ENCODE measurements at regions not wholly inside any gene's neighbourhood (a gene's known extent, or its start where the extent isn't known, plus 50 kb on each side); places are given as distances from the start of the nearest gene placed in this dataset.
A peak's percentile ranks its signal among the peaks of the same experiment; 100 is the strongest.

DNA sequence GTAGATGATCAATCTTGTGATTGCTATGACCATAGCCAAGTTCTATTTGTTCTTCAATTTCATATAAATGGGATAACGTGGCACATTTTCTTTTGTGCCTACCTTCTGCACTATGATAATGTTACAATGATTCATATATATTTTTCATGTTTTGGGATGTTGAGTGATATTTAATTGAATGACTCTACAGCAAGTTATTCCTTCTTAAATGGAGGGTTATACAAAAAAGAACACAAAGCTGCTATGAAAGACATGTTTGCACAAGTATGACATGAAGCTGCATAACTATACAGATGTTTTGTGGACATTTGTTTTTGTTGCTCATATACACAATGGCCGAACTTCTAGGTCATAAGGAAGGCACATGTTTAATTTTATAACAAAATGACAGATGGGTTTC is 356.2 kb downstream of the CBLN2 start:
- no peak for DNase-seq (ENCODE audit: low read depth)

DNA sequence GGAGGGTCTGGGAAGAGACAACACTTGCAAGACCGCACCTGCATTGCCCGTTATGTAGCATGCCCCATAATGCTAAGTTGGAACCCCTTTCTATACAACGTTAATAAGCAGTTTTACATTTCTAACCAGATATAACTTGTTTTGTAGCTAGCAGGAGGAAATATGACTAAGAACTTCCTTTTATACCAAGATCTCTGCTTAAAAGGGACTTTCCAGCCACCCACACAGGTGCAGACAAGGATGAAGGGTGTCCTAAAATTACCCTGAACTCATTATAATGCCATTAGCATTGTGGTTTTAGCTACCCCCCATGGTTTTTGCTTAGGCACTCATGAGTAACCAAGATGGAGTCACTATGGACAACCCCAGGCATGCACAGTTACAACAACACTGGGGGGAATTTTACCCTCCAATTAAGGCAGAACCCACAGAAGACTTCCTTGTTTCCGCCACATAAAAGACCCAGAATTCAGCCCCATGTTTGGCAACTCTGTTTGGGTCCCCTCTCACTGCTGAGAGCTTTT is 362.8 kb downstream of the CBLN2 start:
- no peak for DNase-seq (ENCODE audit: low read depth)

DNA sequence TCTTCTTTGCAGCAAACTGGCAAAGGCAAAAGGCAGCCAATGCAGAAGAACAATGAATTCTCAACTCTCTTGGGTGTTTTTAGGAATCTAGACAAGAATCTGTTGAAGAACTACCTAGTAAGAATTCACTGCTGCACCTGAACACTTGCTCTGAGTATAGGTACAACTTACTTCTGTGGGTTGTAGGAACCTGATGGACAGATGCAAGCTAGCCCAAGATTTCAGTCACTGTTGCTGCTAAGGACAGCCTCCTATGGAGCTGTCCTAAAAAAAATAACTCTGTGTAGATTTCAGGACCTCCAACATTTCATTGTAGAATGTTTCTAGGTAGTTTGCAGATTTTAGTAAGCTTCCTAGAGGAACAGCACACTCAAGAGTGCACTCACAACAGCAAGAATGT is 363.5 kb downstream of the CBLN2 start:
- DNase-seq (ENCODE audit: low read depth), result no peak

DNA sequence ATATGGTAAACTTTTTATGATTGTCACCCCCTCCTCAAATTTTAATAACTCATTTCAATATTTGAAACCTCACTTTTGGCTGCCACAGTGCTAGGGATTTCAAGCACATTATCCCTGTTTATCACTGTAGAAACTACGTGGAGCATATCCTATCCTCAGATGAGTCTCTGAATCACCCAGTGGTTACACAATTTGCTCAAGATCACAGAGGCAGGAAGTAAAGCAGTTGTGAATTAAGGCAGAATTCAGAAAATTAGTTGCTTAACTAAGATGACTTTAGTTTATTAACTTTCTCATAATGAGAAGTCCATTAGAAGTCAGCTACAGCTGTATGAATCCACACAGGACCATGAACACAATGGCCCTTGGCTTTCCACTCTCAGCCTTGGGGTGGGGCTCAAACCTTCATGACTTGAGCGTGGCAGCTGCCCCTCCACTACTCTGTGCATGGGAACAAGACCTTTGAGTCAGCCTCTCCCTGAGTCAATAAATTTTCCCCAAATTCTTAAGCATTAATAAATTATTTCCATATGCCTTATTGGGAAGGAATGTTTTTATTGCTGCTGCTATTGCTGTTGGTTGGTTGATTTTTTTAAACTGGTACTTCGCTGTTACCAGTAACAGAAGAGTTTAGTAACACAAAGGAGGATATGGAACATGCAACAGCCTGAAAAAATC is 369.0 kb downstream of the CBLN2 start:
- DNase-seq (ENCODE audit: low read depth), result peak; percentile 45

DNA sequence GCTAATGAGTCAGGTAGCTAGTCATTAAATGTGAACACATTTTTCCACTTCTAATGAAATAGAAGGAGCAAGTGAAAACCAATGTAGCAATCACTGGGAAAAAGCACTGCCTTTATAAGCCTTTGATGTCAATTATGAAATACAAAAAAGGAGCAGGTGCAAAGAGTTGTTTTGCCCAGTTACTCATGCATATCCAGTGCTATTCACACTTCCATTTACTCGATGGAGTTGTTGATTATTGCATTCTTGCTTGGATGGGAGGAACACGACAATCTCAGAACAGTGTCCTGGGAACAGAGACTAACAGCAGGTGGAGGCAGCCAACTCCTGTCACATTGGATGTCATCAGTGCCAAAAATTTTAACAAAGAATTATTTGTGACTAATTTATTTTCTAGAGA is 372.5 kb downstream of the CBLN2 start:
- DNase-seq (ENCODE audit: low read depth), result no peak

DNA sequence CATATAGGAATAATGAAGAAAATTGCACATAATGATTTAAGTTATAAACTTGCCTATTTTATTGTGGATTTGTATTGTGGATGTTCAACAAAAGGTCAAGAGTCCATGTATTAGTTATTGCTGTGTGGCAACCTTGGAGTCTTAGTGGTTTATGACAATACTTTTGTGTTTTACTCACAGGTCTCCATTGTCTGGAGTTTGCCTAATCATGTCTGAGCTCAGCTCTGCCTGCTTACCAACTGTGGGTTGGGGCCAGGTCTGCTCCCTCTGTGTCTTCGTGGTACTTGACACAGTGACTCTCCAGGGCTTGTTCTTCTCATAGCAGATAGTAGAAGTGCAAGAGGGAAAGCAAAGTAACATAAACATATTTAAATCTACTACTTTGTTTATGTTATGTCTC is 382.5 kb downstream of the CBLN2 start:
- DNase-seq (ENCODE audit: low read depth), result peak; percentile 38

DNA sequence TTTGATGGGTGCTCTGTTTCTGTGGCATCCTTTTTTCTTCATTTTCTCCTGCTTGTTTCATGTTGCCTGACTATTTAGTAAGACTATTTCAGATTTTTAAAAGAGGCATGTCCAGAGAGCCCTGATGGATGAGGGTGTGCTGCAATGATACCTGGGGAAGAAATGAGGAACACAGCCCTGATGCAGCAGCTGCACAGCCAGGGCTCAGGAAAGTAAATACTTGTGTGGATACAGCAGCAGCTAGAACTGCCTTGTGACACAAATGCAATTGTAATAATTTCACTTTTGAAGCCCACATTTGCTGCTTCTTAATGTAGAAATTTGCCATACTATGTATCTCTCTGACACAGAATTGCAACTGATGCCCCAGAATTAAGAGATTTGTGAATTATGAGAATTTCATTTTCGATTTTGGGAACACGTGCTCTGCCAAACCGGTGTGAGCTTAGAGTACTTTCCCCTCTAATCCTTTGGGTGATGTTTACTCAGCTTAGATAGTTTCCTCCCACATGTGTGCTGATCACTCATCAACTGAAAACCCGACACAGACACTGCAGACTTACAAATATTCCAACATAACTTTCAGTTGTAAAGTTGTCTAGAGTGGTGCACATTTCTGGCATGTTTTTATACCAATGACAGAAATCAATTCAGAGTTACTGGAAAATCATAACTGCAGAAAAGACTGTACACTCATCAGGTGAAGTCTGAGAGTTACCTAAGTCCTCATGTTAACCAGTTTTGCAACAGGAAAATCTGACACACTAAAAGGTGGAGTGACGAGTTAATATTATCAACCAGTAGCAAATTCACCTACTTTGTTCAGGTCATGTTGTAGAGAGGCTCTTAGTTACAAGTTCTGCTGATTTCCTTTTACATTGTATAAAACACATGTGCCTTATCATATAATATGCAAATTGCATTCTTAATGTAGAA is 383.4 kb downstream of the CBLN2 start:
- DNase-seq (ENCODE audit: low read depth), result peak; percentile 7

DNA sequence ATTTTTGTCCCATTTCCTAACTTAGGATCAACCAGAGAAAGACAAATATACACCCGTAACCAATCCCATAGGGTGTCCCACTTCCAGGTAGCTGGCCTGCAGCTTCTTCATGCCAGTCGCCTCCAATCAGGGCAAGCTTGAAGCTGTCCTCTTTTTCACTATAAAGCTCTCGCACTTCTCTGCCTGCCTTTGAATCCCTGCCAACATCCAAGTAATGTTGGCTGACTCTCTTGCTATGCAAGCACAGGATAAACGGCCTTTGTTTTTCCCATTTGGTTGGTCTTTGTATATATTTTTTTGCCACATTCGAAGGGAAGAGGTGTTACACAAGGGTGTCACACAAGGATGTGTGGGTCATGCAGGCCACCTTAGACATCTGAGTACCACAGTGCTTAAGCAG is 388.8 kb downstream of the CBLN2 start:
- peak; percentile 6 for DNase-seq (ENCODE audit: low read depth)

DNA sequence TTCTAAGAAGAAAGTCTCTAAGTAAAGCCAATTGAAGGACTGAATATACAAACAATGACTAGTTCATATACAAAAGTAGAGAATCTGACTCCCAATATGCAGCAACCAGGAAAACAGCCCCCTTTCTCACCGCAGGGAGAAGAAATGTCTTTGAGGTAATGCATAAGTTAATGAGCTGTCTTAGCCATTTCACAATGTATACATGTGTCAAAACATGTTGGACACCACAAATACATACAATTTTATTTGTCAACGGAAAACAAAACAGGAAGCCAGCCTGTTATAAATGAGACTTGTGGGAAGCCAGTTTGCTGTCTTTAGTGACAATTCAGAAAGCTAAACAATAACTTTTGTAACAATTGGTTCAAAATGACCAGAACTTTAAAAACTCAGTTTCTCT is 389.2 kb downstream of the CBLN2 start:
- no peak for DNase-seq (ENCODE audit: low read depth)

DNA sequence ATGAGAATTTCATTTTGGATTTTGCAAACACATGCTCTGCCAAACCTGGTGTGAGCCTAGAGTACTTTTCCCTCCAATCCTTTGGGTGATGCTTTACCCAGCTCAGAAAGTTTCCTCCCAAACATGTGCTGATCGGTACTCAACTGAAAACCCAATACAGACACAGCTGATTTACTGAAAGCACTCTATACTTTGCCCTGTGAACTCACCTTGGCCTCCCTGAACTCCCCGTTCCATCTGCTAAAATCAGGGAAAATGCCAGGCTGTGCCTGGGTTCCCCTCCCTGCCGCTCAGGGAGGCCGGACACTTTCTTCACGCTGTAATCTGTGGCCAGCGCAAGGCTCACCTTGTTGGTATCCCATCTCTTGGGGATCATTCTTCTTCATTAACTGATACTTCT is 391.2 kb downstream of the CBLN2 start:
- DNase-seq (ENCODE audit: low read depth), result no peak

DNA sequence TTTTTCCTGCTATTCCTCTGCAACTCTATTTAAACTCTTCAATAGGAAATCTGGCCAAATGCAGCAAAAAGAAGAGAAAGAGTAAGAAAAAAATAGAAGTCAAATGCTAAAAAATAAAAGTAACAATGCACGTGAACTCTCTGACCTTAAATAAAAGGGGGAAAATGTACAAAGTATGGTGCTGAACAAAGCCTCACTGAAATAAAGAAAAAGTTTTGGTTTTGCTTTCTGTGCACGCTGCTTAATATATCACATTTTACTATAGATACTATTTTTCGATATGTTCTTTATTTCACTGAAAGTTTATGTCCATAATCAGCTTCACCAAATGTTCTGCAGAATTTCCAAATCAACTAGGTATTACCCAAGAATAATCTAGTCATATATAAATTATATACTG is 396.3 kb downstream of the CBLN2 start:
- no peak for DNase-seq (ENCODE audit: low read depth)

DNA sequence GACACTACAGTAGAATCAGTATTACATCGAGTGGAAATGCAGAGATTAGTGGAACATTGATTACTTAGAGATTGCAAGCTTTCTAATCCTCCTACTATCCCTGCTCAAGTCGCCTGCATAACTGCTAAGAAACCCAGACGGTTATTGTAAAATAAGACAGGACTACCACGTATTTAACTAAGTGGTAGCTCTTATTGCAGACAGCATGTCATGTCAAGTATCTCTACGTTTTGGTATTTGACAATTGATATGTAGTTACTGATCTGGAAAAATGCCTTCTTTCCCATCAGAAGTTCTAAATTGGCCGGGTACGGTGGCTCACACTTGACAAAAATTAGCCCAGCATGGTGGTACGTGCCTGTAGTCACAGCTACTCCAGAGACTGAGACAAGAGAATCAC is 404.1 kb downstream of the CBLN2 start:
- DNase-seq (ENCODE audit: low read depth), result no peak

DNA sequence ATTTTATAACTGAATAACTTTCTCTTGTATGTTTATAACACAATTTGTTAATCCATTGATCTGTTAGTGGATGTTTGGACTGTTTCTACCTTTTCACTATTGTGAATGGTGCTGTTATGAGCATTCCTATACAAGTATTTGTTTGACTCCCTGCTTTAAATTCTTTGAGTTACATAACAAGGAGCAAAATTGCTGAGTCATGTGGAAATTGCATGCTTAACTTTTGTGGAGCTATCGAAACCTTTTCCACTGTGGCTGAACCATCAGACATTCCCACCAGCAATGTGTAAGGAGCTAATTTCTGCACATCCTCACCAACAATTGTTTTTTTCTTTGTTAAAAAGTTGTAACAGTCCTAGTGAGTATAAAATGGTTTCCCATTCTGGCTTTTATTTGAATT is 415.5 kb downstream of the CBLN2 start:
- DNase-seq (ENCODE audit: low read depth), result peak; percentile 40

DNA sequence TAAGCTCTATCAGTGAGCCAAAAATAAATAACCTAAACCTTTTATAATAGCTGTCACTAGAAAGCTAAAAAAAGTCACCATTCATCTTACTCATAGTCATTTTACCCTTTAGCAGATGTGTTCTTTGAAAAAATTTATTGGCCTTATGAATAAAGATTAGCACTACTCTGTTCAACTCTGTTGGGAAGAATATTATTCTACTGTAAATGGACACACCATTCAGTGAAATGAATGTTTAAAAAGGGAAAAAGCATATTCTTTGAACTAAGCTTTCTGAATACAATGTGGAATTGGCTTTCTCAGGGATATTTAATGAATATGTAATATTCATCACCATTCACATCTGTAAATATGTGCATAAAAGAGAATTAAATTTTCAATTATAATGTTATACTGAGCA is 422.0 kb downstream of the CBLN2 start:
- DNase-seq (ENCODE audit: low read depth), result no peak

DNA sequence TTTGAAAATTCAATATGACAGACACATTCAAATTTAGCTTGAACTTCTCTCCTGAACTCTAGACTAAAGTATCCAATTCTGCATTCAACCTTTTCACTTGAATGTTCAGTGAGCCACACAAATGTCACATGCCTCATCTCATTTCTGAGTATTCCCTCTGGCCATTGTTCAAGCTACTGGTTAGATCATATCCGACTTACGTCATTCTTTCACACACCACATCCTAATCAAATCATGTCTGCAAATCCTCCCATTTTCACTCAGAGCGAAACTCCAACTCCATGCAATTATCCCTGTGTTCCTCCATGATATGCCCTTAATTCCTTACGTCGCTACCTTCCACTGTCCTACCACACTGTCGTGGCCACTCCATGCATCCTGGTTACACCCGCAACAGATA is 425.1 kb downstream of the CBLN2 start:
- peak; percentile 4 for DNase-seq (ENCODE audit: low read depth)

DNA sequence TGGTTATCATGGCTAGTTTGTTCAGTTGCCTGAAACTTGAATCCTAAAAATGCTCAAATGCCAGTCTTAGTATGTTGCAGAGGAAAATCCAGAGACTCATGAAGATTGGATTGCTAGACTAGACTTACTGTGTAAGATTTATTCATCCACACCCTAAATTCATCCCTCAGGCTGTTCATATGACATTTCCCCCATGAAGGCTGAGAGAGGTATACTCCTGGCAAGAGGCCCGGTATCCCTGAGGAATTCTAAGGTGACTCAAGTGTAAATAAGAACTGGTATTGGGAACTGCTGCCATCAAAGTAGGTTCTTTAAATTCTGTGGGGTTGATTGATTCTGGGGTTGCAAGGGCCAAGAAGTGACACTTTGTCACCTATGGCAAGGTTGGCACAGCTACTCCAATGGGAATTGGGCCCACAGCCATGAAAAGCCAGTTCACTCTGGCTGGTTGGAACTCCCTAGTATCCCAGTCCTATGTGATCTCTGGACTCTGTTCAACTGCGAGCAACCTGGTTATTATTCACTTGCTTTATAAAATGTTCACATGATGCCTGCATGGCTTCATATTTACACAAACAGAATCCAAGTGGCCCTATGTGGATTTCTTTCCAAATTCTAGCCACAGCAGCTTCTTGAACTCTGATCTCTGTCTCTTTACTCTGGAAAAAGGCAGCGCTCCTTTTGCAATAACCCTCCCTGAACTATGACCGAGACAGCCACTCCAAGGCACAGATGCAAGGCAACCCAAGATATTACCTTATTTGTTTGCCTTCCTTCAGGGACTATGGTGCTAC is 429.1 kb downstream of the CBLN2 start:
- DNase-seq (ENCODE audit: low read depth), result peak; percentile 89

DNA sequence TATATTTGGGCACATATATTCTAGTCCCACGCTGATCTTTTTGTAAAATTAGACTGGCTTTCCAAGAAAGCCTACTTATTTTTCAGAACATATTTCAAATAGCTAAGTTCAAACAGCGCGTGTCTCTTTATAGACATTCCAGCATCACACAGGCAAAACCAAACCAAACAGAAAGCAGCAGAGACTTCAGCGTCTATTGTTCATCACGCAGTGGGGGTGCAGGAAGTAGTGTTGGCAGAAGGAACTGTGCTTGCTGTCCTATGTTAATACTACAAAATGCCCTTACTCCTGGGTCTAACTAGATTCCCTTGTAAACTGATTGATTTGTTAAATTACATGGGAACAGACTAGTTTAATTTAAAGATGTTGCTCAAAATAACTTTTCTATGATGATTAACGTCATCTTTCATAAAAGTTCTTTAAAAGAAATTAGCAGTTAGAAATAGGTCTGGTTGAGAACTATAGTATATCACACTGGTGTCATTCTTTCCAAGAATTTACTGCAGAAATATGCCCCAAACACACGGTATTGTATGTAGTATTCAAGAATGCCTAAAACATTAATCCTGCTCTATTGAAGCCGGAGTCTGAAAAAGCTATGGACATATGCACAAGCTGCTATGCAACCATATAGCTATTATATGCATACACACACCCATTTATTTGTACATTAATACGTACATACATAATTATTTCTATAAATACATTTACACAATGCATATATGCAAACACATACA is 436.3 kb downstream of the CBLN2 start:
- peak; percentile 11 for DNase-seq (ENCODE audit: low read depth)

DNA sequence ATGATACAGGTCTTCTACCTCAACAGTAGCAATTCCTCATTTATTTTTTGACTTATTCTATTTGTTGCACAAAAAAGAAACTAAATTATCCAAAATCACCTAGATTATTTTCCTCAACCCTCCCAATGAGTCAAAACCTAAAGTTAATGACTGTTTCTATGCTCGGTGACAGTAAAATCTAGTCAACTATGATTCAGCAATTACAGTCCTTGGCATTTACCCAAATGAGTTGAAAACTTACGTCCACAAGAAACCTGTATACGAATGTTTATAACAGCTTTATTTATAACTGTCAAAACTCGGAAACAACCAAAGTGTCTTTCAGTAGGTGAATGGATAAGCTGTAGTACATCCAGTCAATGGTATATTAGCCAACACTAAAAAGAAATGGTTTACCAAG is 439.3 kb downstream of the CBLN2 start:
- DNase-seq (ENCODE audit: low read depth), result no peak

DNA sequence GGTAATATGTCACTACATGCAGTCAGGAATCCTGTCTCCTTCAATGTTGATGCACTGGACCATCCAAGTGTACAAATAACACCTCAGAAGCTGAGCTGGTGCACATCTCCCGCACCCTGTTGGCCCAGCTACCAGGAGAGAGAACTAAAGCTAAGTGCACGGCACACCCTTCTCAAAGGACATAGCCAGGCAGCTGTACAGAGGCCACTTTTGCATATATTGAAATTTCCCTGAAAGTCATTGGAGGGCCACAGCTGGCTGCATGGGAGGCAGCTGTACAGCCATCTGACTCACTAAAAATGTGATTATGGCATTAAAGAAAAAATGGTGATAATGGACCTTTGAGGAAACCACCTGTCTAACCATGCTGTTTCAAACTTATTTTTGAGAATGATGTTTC is 441.7 kb downstream of the CBLN2 start:
- DNase-seq (ENCODE audit: low read depth), result no peak

DNA sequence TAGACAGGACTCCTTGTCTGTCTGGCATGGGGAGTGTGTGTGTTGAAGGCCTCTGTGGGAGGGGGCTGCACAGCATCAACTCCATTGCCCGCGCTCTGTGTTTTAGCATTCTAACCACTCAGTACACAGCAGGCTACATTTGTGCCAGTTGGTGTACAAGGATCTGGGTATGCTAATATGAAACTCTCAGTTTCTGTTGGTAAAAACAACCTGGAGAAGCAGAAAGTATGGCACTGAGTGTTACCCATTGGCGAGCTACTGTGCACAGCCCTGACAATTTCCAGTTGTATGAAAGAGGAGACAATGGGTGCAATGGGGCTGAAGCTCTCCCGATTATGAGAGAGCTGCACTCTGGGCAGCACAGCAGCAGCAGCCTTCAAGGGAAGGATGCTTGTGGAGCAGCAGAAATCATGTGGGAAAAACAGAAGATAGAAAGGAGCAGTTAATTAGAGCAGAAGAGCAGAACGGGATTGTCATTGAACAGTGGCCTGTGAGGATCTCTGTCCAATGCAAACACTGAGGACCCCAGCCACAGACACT is 443.6 kb downstream of the CBLN2 start:
- no peak for DNase-seq (ENCODE audit: low read depth)

DNA sequence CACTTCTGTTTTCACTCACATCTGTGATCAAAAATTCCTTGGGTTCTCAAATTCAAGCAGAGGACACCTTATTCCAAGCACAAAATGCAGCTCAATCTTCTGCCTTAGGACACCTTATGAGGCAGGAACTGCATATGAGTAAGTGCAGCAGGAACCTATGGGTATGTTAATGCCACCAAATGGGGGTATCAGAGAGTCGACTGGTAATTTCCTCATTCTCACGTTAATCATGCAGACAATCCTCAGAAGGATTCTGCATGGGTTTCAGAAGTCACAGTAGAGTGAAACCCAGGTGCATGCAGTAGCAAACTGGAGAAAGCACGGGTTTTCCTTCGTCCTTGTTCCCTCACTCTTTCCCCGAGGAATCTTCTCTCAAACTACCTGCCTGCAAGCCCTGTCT is 452.8 kb downstream of the CBLN2 start:
- no peak for DNase-seq (ENCODE audit: low read depth)
